ENCODE measurements at regions not wholly inside any gene's neighbourhood (a gene's known extent, or its start where the extent isn't known, plus 50 kb on each side); places are given as distances from the start of the nearest gene placed in this dataset.
A peak's percentile ranks its signal among the peaks of the same experiment; 100 is the strongest.

GRCh38 chr2:64828261-64828660 is 160.9 kb upstream of the SLC1A4 start:
- Histone ChIP-seq H2BK120ac (ENCODE audit: low read depth, low read length) (no peak overlapping the region), H3K9me1 (ENCODE audit: insufficient read depth, low read length) (peaks cover 13% of the 10 kb centered on the region), H4K91ac (ENCODE audit: insufficient read depth, low read depth, low read length) (no peak overlapping the region), H2BK20ac (ENCODE audit: low read depth, low read length) (0 out of 2 replicates have a peak overlapping the region, but pooled peaks have one; percentile 18), H3K27me3 (ENCODE audit: control insufficient read depth, insufficient read depth, low read length) (no peaks in the 10 kb centered on the region), H4K5ac (ENCODE audit: low read depth, low read length) (no peak overlapping the region), H3K9me3 (ENCODE audit: control insufficient read depth, insufficient read depth, low read length) (no peaks in the 10 kb centered on the region), H3K23ac (ENCODE audit: low read depth, low read length) (peak overlapping the region; percentile 35; the same call in 1 of the 2 replicates), H2AFZ (replicated peaks; ENCODE audit: low read length, poor library complexity) (no peak overlapping the region), H3K14ac (replicated peaks; ENCODE audit: low read depth, low read length) (0 out of 2 replicates have a peak overlapping the region, but pooled peaks have one; percentile 14), H3K36me3 (ENCODE audit: control insufficient read depth, insufficient read depth, low read length) (no peaks in the 10 kb centered on the region), H3K9ac (ENCODE audit: low read depth, low read length) (no peak overlapping the region), H3K4me1 (ENCODE audit: control insufficient read depth, insufficient read depth, low read length) (peaks cover 5% of the 10 kb centered on the region), H4K20me1 (ENCODE audit: insufficient read depth, low read length) (no peaks in the 10 kb centered on the region), H2BK5ac (ENCODE audit: low read depth, low read length, poor library complexity, severe bottlenecking) (no peak overlapping the region), H2AK9ac (replicated peaks; ENCODE audit: low read depth, low read length, poor library complexity) (no peak overlapping the region), H3K4me3 (ENCODE audit: insufficient read depth, low read depth, low read length) (no peak overlapping the region), H3K79me1 (ENCODE audit: low read depth in 1 of 2, low read length in 2 of 2) (no peaks in the 10 kb centered on the region; a peak in 1 of 4 replicates), H3K27ac (ENCODE audit: insufficient read depth, low read length) (no peak overlapping the region), H3K4me2 (ENCODE audit: low read depth, low read length) (no peak overlapping the region), H2AK5ac (ENCODE audit: low read depth, low read length) (no peak overlapping the region), H2BK15ac (ENCODE audit: low read depth, low read length) (peak overlapping the region; percentile 11; the same call in 1 of the 3 replicates), H3K56ac (ENCODE audit: extremely low read depth, insufficient read depth, low read length) (no peak overlapping the region), H3K18ac (ENCODE audit: low read depth, low read length) (no peak overlapping the region), H3K4ac (ENCODE audit: low read depth, low read length) (peak overlapping the region; percentile 41; the same call in 1 of the 2 replicates), H4K8ac (ENCODE audit: low read depth in 2 of 2, low read length in 2 of 2) (no peak overlapping the region)
- DNase-seq (no peak), ATAC-seq (ENCODE audit: low read depth) (no peak)
- no CpG with 5 or more reads among the region's 1 CpG for WGBS, 2 experiments (ENCODE audit: extremely low coverage in 2 of 2, insufficient read length in 1 of 2)
- TF ChIP-seq MXI1 (IDR thresholded peaks at IDR 0.05; ENCODE audit: borderline replicate concordance, low read depth, low read length) (no peak), CEBPB (IDR thresholded peaks at IDR 0.05; ENCODE audit: low read depth, low read length) (no peak), CTCF (conservative IDR thresholded peaks at IDR 0.05; ENCODE audit: low read depth, low read length) (no peak), RCOR1 (IDR thresholded peaks at IDR 0.05; ENCODE audit: insufficient replicate concordance, low read length) (no peak), USF2 (IDR thresholded peaks at IDR 0.05; ENCODE audit: low read depth, low read length) (no peak)
- in situ Hi-C loops (cut with MboI; ENCODE audit: low sequenced_read_pairs) (no loop called here), intact Hi-C loops (cut with micrococcal nuclease) (no loop called here), dilution Hi-C loops (cut with HindIII; ENCODE audit: low sequenced_read_pairs, unreplicated experiment) (no loop called here)
- ChIA-PET CTCF (no interaction called here), POLR2A (ENCODE audit: unreplicated experiment) (no interaction called here)
- BruUV-seq (replicated peaks): no TSS peak

All from IMR-90 (cell line).